ENCODE measurements at regions not wholly inside any gene's neighbourhood (a gene's known extent, or its start where the extent isn't known, plus 50 kb on each side); places are given as distances from the start of the nearest gene placed in this dataset.

DNA sequence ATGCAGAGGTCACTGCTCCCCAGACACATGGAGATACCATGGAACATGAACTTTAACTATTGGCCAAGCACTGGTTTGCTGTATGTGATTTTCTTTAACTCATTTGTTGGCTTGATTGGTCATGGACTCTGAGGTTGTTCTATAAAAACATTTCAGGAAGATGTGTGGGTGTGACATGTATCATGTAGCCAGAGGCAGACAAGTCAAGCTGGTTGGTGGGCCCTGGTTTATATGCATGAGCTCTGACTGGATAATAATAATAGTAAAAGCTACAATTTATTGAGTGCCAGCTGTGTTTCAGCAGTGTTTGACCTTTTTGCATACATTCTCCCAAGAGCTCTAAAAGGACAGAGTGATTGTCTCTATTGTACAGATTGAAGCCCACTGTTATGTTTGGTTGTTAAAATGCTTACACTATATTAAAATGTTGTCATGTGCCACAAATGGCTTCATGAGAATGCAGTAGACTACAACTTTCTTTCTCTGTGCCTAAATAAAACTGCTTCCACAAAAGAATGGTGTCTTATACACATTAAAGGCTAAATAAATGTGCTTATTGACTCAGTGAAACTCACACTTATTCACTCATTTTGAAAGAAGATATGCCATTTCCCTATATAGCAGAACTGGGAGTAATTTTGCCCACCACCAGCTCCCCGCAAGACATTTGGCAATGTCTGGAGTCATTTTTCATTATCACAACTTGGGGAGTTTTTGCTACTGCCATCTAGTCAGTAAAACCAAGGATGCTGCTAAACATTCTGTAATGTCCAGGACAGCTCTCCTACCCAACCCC lies 243.6 kb upstream of the NFE2L3 start:
- CTCF ChIA-PET, result interaction anchor here (0.9 to 4.3 kb wide), 5 partner anchors 12 to 461 kb away, joined by 3 to 28 read pairs (median 4); no protein-coding TSS in a partner anchor
- DNase-seq (ENCODE audit: low read depth, low spot score), result no peak
- no peaks in the 10 kb centered on the region for H3K36me3 ChIP-seq (ENCODE audit: control insufficient read depth in 1 of 2, insufficient read depth in 2 of 2, low read length in 2 of 2)

More for the DNA sequence above, 243.6 kb upstream of the NFE2L3 start:
- Histone ChIP-seq H4K20me1 (ENCODE audit: insufficient read depth) (no peaks in the 10 kb centered on the region), H3K9me2 (ENCODE audit: insufficient read depth) (no peaks in the 10 kb centered on the region), H3K4me3 (replicated peaks in 1 of 2; ENCODE audit: low read depth in 1 of 2, low read length in 2 of 2) (no peak overlapping the region), H3K9ac (ENCODE audit: low read length) (no peak overlapping the region), H3K27ac (ENCODE audit: low read depth, low read length) (no peak overlapping the region), H3K4me1 (ENCODE audit: control insufficient read depth in 1 of 2, insufficient read depth in 2 of 2, low read length in 2 of 2) (no peaks in the 10 kb centered on the region), H3K79me2 (ENCODE audit: insufficient read depth, low read length) (no peaks in the 10 kb centered on the region), H2AFZ (ENCODE audit: low read depth, low read length, poor library complexity, severe bottlenecking) (no peak overlapping the region), H3K9me3 (ENCODE audit: control insufficient read depth in 1 of 2, insufficient read depth in 1 of 2, low read depth in 1 of 2, low read length in 2 of 2) (no peaks in the 10 kb centered on the region), H3K4me2 (ENCODE audit: low read length) (no peak overlapping the region), H3K27me3 (ENCODE audit: insufficient read depth, low read length) (no peaks in the 10 kb centered on the region)
- intact Hi-C loops (cut with micrococcal nuclease), result no loop called here
- no peak for ATAC-seq
- TF ChIP-seq CBX3 (IDR thresholded peaks at IDR 0.05; ENCODE audit: low read depth) (no peak), CEBPB (IDR thresholded peaks at IDR 0.05; ENCODE audit: low read depth) (no peak), EZH2 (IDR thresholded peaks at IDR 0.05) (no peak), POLR2A (IDR thresholded peaks at IDR 0.05; ENCODE audit: borderline replicate concordance, extremely low read depth, insufficient read depth, insufficient read length) (no peak), ZBTB33 (IDR thresholded peaks at IDR 0.05; ENCODE audit: extremely low read depth, insufficient replicate concordance, low read length) (no peak), POLR2AphosphoS5 (IDR thresholded peaks at IDR 0.05; ENCODE audit: low read depth, low read length) (no peak), ZNF274 (IDR thresholded peaks at IDR 0.05; ENCODE audit: low read depth, low read length) (no peak), RAD21 (IDR thresholded peaks at IDR 0.05; ENCODE audit: low read depth) (no peak), FOSL1 (IDR thresholded peaks at IDR 0.05; ENCODE audit: low read depth) (no peak), SIN3A (IDR thresholded peaks at IDR 0.05; ENCODE audit: low read depth) (no peak), ATF3 (IDR thresholded peaks at IDR 0.05) (no peak), SP1 (IDR thresholded peaks at IDR 0.05; ENCODE audit: low read depth) (no peak), MAX (IDR thresholded peaks at IDR 0.05) (no peak)
- RAD21 ChIA-PET (ENCODE audit: low non-redundant PET in 1 of 2, low total read pairs in 2 of 2, uncharacterized antibody in 2 of 2, unreplicated experiment in 2 of 2), result no interaction called here
- POLR2A ChIA-PET, result no interaction called here
- no TSS peak for BruUV-seq (replicated peaks)

All from HCT116 (cell line).